HG03571 (cell line): ENCODE measurements at regions not wholly inside any gene's neighbourhood (a gene's known extent, or its start where the extent isn't known, plus 50 kb on each side); places are given as distances from the start of the nearest gene placed in this dataset.
"Not testable (repeated sequence)": the region's sequence is repeated elsewhere in the genome, so short reads cannot be mapped to it uniquely, and the experiment has no call there.

ENCODE experiments used
- ATAC-seq: cut with Tn5 transposase; IDR thresholded peaks from one replicate; pipeline ENCODE4 v1.9.1; 2021; ENCODE audit not compliant: unreplicated experiment

DNA sequence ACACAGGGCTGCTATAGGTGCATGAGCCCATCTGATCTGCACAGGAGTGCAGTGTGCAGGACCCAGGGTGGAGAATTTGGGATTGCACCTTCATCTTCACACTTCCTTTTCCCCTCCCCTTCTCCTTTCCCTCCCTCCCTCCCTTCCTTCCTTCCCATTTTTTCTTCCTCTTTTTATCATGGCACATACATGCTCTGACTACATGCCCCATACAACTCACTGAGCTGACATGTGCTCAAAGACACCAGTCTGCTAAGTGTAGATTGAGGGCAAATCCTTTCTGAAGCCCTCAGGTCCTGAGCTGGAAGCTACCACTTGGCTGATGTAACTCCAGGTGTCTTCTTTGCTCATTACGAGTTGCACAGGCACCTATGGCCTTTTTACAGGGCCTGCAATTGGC lies 365.3 kb upstream of the ZNF32 start:
- ATAC-seq: no peak

DNA sequence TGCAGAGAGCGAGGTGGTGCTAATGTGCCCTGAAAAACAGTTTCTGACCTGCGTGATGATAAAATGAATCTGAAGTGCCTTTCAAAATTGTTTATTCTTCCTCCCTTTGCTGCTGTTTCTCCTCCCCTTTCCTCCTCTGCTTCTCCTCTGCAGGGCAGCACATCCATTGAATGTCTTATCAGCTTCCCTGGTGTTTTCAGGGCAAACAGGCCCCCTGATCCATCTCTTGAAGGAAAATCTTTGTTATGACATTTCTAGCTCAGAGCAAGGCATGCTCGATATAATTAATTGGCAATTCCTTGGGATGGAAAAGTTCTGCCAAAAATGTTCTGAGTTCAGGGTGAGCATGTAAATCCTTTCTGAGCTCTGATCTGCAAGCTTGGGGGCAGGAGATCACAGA lies 364.2 kb upstream of the ZNF32 start:
- ATAC-seq: no peak

DNA sequence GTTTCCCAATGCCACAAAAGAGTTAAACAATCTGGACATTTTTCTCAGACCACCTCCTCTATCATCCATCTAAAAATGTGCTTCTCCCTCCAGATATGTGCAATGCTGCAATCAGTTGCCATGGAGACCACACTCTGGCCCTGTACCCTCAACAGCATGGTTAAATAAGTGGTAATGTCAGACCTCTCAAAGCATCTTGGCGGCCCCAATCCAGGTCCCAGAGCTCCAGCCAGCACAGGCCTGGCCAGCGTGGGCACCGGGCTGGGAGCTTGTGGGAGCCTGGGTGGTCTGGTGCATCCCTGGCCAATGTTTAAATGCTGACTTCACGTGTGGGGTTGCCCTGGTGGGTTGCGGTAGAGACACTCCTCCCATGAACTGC lies 362.9 kb upstream of the ZNF32 start:
- ATAC-seq: no peak

DNA sequence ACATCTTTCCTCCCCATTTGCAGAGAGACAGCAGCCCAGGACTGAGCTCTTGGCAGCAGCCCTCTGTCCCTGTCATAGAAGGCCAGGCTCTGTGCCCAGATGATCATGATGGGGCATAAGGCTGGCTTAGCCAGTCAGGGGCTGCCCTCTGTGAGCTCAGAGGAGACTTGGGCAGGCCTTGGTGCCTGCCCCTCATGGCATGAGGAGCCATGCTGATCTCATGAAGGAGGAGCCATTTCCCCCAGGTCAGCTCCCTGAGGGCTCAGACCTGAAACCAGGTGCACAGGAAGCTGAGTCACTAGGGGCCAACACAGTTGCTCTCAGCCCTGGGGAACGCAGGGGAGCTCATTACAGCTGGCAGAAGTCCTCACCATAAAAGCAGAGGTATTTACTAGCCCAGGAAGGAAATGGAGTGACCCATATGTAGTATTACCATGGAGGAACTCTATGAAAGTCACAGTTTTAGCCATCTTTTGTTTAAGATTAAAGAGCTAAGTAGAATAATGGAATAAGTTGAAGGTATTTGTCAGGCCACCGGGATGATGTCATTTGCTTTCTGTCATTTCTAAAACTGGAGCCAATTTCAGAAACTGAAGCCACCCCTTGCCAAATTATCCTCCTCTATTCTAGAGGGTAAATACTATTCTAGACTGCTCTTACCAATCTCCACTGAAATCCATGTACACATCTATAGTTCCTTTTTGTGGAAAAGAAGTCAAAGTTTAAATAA lies 362.4 kb upstream of the ZNF32 start:
- peak; percentile 94 for ATAC-seq

DNA sequence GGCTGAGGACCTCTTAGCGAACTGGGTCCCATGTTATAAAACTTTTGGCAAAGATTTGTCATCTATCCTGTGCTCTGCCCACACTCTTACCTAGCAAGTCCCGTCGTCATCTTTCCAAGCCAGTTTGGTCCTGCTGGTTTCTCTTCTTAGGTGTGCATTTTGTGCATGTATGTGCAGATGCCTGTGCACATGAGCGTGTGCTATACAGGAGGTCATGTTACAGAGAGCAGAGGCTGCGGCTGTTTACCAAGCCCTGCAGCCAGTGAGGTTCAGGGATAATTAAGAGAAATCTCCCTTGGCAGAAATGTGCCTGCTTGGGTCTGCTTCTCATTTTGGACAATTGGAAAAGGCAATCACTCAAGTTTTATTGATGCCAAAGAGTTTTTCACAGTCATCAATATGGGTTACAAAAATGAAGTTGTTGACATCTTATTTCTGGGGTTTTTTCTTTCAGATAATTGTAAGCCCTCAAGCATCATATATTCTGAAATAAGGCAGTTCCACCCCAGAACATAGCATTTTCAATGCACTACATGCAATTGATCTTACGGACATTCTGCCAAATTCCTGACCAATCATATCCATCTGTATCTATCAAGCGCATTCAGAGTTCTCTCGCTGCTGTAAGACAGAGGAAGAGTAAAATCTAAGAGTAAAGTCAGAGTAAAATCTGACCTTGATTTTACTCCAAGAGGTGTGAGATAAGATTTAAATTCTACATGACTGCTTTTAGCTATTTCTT lies 361.4 kb upstream of the ZNF32 start:
- ATAC-seq: no peak

DNA sequence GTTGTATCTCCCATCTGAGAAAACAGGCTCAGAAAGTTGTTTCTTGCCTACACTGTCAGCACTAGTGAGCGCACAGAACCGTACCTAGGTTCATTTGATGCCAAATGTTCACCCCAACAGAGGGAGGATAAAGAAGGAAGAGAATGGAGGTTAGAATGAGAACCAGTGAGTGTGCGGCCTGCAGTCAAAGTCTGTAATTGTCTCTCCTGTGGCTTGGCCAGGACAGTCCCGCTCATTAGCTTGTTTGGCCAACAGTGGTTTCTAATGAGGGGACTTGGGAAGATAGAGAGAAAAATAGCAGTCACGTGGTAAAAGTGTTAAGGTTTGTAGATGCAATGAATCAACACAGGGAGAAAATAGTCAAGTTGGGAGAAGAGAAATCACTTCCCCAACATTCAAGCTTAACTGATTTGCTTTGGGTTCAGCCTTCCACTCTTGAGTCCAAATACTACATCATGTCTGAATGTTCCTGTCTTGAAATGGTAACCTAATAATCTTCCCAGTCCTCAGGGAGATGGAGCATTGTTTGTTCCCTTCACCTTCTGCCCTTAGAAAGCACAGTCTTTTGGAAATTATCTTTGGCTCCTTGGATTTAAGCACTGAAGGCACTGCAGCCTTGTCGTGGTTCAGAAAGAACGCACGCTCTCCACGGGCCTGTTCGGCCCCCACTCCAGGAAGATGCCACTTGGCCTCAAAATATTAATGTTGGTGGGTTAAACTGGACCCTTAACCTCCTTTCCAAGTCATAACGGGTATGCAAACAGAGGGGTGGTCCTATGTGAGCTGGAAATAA lies 360.4 kb upstream of the ZNF32 start:
- no peak for ATAC-seq

DNA sequence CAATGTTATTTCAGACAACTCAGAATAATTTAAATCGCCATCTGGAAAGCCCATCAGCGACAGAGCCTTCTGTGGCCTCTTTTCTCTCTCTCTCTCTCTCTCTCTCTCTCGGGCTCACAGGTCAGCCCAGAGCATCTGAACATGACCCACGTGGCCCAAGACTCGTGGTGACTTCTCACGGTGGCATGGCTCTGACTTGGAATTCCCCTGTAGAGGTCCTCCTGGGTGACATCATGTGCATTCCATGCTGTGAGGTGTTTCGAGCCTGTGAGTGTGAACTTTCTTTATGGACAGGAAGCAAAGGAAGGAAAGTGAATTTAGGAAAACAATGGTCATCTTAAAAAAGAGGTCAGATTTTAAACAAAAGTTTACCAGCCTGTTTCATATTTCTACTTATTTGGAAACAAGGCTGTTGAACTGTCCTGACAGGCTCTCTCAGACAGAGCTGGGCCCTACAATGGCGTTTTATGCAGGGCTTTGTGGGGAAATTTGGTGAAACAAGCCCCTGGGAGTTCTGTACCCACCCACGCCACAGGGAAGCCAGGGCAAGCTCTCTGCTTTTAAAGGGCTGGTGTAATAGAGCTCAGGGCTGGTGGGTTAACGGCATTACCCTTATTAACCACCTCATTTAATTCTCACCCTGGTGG lies 359.7 kb upstream of the ZNF32 start:
- ATAC-seq: peak; percentile 27

DNA sequence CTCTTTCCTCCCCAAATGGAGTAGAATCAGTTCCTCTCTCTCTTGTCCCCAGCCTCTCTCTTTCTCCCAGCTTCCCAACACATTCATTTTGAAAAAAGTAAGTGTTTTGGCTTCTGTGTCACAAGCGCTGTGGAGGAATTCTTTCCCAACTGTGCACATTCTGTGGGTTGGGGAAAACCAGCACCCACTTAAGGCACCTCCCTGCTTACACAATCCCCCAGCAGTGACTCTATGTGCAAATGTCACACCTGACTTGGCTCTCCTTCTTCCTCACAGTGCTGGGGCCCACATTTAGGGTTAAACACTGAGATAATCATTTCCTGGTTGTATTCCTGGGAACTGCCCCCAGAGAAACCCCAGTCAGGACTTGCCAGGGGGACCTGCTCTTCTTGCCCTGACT lies 358.1 kb upstream of the ZNF32 start:
- ATAC-seq: no peak

DNA sequence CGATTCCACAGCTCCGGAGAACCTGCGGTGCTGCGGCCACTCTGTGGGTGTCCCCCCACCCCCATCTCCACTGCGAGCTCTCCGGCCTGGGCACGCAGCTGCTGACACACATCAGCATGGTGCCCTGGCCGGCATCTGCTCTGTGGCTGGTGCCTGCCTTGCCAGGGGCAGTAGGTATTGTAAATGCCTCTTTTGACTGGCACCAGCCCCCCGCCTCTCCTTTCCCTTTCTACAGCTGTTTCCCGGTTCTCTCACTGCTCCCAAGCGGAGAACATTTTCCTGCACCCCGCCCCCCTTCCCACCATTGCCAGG lies 357.1 kb upstream of the ZNF32 start:
- no peak for ATAC-seq

DNA sequence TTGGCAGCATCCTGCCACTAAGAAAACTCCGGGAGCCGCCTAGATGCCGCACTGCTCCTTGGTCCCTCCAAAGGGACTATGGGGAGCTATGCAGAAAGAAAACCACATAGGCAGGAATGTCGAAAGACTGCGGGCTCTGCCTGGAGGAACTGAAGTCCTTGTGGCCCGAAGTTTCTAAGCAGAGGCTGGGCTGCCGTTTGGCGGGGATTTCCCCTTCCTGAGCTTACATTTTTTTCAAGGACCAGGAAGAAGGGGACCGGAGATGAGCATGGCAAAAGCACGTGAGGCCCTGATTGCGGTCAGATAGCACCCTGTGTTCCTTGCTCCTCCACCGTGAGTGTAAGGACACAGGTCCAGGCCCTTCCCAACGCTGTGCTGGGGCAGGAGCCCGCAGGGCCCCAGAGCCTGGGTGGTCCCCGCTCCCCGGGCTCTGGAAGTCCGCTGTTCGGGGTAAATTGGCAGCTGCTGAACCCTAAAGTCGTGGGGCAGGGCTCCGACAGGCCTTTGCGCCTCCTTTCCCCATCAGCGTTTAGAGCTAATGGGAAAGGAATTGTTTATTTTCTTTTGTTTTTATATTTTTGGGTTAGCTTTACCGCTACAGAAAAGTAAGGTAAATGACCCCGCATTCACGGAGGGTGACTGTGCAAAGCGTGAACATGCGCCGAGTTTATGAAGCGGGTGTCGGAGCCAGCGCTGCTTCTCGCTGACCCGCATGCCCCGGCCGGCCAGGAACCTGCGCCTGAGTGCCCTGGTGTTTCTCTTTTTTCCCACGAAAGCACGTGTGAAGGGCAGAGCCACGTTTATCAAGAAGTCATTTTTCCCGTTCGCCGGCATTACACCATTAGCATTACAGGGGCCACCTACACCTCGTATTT lies 356.5 kb upstream of the ZNF32 start:
- no peak for ATAC-seq

DNA sequence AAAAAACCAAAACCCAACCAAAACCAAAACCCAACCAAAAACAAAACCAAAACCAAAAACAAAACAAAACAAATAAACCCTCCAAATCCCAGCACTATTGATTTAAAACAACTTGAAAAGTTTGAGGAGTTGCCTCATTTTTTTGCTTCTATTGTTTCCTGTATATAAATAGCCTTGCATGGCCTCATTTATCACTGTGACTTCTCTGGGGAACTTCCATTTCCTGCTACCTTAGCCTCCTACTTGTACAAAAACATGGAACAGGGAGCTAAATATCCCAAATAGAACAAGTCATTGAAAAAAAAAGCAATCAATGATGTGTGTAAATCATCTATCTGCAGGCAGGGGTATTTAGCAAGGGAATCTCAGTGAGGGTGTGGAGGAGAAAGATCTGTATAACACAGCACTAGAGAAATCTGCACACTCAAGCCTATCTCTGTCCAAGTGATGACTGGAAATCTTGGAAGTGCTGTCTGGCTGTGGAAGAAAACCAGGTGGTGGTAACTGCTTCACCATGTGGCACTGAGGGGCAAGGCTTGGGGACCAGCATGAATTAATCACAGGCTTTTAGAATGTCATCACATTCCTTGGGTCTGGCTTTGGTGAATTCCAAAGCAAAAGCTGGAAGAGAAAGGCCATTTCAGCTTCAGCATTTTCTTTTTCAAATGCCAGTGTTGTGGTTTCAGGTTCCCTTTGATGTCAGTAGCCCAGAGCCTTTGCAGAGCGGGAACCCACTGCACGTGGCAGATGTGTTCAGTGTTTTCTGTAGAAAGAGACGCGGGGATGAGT lies 349.5 kb upstream of the ZNF32 start:
- no peak for ATAC-seq

DNA sequence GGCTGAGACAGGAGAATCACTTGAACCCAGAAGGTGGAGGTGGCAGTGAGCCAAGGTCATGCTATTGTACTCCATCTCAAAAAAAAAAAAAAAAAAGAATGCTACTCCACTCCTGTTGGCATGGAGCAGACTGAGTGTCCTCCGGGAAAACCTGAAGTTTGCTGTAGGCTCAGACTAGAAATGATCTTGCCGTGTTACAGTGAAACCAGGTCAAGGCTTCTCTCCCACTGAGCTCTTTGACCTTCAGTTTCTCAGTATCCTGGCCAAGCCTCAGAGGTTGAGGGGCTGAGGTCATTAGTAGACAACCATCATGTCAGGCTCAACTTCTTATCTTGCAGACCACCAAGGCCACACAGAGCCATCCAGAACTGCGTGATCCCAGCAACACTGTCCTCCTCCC lies 348.6 kb upstream of the ZNF32 start:
- no peak for ATAC-seq

DNA sequence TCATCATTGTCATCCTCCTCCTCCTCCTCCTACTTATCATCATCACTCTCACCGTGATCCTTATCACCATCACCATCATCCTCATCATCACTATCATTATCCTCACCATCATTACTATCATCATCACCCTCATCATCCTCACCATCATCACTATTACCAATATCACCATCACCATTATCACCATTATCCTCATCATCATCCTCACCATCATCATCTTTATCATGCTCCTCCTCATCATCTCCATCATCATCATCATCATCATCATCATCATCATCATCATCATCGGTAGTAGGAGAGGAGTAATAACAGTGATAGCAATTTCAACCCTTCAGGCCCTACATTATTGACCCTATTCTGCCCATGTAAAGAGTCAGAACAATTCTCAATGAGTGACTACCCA lies 345.9 kb upstream of the ZNF32 start:
- no peak for ATAC-seq

DNA sequence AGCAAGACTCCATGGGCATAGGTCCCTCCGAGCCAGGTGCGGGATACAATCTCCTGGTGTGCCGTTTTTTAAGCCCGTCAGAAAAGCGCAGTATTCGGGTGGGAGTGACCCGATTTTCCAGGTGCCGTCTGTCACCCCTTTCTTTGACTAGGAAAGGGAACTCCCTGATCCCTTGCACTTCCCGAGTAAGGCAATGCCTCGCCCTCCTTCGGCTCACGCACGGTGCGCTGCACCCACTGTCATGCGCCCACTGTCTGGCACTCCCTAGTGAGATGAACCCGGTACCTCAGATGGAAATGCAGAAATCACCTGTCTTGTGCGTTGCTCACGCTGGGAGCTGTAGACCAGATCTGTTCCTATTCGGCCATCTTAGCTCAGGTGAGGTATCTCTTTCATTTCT lies 344.1 kb upstream of the ZNF32 start:
- not testable (repeated sequence) for ATAC-seq

DNA sequence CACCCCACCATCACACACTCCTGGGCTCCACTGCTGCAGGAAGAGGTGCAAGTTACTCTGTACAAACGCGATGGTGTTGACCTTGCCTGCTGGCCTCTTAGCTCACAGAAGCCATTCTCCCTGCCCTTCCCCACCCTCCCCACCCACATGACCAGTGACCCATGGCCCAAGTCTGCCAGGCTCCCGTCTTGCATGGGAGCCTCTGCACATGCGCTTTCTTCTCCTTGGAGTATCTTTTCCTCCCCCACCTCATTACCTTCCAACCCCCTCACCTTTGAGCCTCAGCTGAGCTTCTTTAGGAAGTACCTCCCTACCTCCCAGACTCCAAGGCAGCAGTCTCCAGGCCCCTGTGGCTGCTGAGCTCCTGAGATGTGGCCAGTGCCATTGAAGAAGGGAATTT lies 337.7 kb upstream of the ZNF32 start:
- no peak for ATAC-seq

DNA sequence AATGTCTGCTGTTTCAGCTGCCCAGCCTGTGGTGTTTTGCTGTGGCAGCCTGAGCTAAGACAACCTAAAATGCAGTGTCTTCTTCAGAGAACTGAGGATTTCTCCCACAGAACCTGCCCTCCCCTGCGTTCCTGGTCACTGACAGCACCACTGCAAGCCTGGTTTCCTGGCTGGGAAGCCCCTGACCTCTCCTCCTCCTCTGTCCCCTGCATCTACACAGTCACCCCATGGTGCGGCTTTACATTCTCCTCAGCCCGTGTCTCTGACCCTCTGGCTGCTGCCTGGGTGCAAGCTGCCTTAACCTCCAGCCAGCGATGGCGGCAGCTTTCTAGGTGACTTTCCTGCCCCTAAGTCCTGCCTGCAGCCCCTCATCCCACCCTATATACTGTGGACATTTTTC lies 337.3 kb upstream of the ZNF32 start:
- ATAC-seq: no peak

DNA sequence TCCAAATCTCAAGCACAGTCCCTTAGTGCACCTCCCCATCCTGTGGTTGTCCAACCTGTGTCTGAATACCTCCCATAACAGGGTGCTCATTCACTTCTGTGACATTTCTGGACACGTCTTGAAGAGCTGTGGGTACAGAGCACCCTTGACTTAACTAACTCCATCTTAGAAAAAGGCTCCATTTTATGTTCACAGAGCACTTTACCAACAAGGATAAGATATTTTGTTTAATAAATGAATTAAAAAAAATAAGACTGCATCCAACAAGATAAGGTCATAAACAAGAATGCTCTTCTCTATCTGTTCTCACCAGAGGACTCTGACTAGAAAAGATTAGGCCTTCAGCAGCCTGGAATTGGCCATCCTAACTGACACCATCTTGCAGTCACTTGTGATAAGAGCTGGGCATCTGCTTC lies 335.2 kb upstream of the ZNF32 start:
- no peak for ATAC-seq

DNA sequence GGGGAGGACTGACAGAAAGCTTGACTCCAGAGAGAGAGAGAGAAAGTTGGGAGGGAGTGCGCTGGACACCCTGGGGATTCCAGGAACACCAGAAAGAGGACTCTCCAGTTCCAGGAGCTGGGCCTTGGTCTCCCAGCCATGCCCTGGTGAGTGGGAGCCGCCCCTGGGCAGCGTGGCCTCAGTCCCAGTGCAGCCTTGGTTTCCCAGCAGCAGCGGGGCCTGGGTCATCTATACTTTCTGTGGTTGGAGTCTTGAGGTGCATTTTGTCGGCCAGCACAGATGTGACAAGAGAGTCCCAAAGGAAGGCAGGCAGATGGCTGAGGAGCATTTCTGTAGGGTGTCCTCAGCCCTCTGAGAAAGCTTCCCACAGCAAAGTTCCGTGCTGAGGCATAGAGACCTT lies 334.7 kb upstream of the ZNF32 start:
- no peak for ATAC-seq

DNA sequence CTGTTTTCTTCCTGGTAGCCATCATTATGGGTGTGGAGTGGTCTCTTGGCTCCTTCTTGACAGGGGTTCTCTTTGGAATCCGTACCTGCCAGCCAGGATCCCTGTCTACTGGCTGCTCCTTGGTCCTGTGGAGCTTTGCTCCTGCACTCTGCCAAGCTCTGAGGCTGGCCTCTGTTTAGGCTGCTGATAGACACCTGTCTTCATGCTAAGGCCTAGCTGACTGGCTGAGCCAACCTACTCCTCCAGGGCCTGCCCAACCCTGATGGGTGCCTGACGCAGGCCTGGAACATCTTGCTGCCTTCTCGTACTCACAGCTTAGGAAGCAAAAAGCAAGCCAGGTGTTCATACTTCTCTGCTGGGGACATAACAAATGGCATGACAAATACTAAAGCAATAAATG lies 333.6 kb upstream of the ZNF32 start:
- no peak for ATAC-seq

DNA sequence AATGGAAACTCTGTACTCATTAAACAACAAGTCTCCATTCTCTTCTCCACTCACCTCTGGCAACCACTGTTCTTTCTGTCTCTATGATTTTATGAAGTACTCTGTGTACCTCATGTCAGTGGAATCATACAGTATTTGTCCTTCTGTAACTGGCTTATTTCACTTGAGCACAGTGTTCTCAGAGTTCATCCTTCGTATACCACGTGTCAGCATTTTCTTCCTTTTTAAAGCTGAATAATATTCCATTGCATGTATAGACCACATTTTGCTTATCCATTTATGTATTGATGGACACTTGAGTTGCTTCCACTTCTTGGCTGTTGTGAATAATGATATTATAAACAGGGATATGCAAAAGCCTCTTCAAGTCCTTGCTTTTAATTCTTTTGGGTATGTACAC lies 333.0 kb upstream of the ZNF32 start:
- no peak for ATAC-seq
